Cardiac muscle cell (in vitro differentiated cells and primary cell): ENCODE measurements at regions not wholly inside any gene's neighbourhood (a gene's known extent, or its start where the extent isn't known, plus 50 kb on each side); places are given as distances from the start of the nearest gene placed in this dataset.

ENCODE experiments used
- DNase-seq, 2 donors: peaks; one replicate each; pipeline versions ENCODE4 v3.0.0 to v3.0.0-alpha.2; 2010 to 2017; ENCODE audit warnings: low read depth in 1 of 2, low spot score in 1 of 2
- H3K27ac ChIP-seq: fragments of 200-600 bp; sonication (generic); 2 replicates; pipeline ENCODE4 v1.5.1; 2016
- H3K27me3 ChIP-seq: fragments of 200-600 bp; sonication (generic); 2 replicates; pipeline ENCODE4 v1.6.0; 2016; ENCODE audit warnings: control low read depth
- H3K36me3 ChIP-seq: fragments of 200-600 bp; sonication (generic); 2 replicates; pipeline ENCODE4 v1.5.1; 2016; ENCODE audit warnings: control low read depth
- H3K4me1 ChIP-seq: fragments of 200-600 bp; sonication (generic); 2 replicates; pipeline ENCODE4 v1.8.1; 2017; ENCODE audit warnings: low read depth, mild to moderate bottlenecking, mixed run types
- H3K4me3 ChIP-seq: fragments of 200-600 bp; sonication (generic); 2 replicates; pipeline ENCODE4 v1.5.1; 2016; ENCODE audit warnings: mild to moderate bottlenecking
- H3K9me3 ChIP-seq: fragments of 200-600 bp; sonication (generic); 2 replicates; pipeline ENCODE4 v1.5.1; 2017; ENCODE audit warnings: low read depth, mild to moderate bottlenecking, control low read depth
- TF ChIP-seq, protein P1 (sequence below): IDR thresholded peaks from 2 replicates; pipeline ENCODE4 v1.5.1; 2012; ENCODE audit warnings: low read depth, mild to moderate bottlenecking, low read length

- Histone ChIP-seq H3K4me3 (no peak overlapping the region), H3K27me3 (no peaks in the 10 kb centered on the region), H3K36me3 (no peaks in the 10 kb centered on the region), H3K27ac (no peak overlapping the region), H3K9me3 (no peaks in the 10 kb centered on the region), H3K4me1 (no peaks in the 10 kb centered on the region)
- no peak for DNase-seq
- TF ChIP-seq, protein P1, sequence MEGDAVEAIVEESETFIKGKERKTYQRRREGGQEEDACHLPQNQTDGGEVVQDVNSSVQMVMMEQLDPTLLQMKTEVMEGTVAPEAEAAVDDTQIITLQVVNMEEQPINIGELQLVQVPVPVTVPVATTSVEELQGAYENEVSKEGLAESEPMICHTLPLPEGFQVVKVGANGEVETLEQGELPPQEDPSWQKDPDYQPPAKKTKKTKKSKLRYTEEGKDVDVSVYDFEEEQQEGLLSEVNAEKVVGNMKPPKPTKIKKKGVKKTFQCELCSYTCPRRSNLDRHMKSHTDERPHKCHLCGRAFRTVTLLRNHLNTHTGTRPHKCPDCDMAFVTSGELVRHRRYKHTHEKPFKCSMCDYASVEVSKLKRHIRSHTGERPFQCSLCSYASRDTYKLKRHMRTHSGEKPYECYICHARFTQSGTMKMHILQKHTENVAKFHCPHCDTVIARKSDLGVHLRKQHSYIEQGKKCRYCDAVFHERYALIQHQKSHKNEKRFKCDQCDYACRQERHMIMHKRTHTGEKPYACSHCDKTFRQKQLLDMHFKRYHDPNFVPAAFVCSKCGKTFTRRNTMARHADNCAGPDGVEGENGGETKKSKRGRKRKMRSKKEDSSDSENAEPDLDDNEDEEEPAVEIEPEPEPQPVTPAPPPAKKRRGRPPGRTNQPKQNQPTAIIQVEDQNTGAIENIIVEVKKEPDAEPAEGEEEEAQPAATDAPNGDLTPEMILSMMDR = no peak
These were observed 519.7 kb upstream of the FRG2C start for GRCh38 chr3:75144406-75144805.

- DNase-seq = peak in 1 of 2 donors; percentile 20
- H3K27ac ChIP-seq = no peak overlapping the region
- no peaks in the 10 kb centered on the region for H3K4me1 ChIP-seq
- H3K9me3 ChIP-seq = no peaks in the 10 kb centered on the region
- TF ChIP-seq, protein P1 = peak; percentile 39
- H3K4me3 ChIP-seq = no peak overlapping the region
- no peaks in the 10 kb centered on the region for H3K36me3 ChIP-seq
- no peaks in the 10 kb centered on the region for H3K27me3 ChIP-seq
These were observed 492.4 kb upstream of the FRG2C start for GRCh38 chr3:75171630-75172230.

DNA sequence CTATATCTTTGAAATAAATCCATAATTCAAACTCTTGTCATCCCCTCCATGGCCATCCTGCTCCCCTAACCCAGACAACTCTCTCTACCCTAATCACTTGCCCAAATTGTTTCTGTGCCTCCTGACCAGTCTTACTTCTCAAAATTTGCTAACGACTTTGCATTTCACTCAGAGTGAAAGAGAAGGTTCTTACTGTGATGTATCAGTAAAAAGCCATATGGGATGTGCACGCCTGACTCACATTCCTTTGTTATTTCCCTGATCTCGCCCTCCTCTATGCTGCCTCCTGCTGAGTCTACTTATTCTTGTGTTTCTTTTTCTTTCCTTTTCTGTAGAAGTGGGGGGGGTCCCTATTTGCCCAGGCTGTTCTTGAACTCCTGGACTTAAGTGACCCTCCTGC lies 487.2 kb upstream of the FRG2C start:
- H3K27me3 ChIP-seq = no peaks in the 10 kb centered on the region
- TF ChIP-seq, protein P1 = no peak
- H3K27ac ChIP-seq = no peak overlapping the region
- H3K9me3 ChIP-seq = no peaks in the 10 kb centered on the region
- no peak overlapping the region for H3K4me3 ChIP-seq
- no peaks in the 10 kb centered on the region for H3K36me3 ChIP-seq
- no peaks in the 10 kb centered on the region for H3K4me1 ChIP-seq
- DNase-seq = no peak

- Histone ChIP-seq H3K27ac (no peak overlapping the region), H3K4me1 (no peaks in the 10 kb centered on the region), H3K4me3 (no peak overlapping the region), H3K9me3 (no peaks in the 10 kb centered on the region), H3K27me3 (no peaks in the 10 kb centered on the region), H3K36me3 (no peaks in the 10 kb centered on the region)
- no peak for DNase-seq
- TF ChIP-seq, protein P1 = no peak
These were observed 483.7 kb upstream of the FRG2C start for GRCh38 chr3:75180235-75180944.

GRCh38 chr3:75180945-75181298 lies 483.2 kb upstream of the FRG2C start:
- TF ChIP-seq, protein P1 = no peak

More at GRCh38 chr3:75180945-75181298, 483.2 kb upstream of the FRG2C start:
- DNase-seq = no peak
- H3K27me3 ChIP-seq = no peaks in the 10 kb centered on the region
- H3K27ac ChIP-seq = no peak overlapping the region
- no peaks in the 10 kb centered on the region for H3K9me3 ChIP-seq
- H3K36me3 ChIP-seq = no peaks in the 10 kb centered on the region
- H3K4me1 ChIP-seq = no peaks in the 10 kb centered on the region
- H3K4me3 ChIP-seq = no peak overlapping the region
